Right renal cortex interstitium (tissue), 3 donors: ENCODE measurements at regions not wholly inside any gene's neighbourhood (a gene's known extent, or its start where the extent isn't known, plus 50 kb on each side); places are given as distances from the start of the nearest gene placed in this dataset.
"Not testable (repeated sequence)": the region's sequence is repeated elsewhere in the genome, so short reads cannot be mapped to it uniquely, and the experiment has no call there.

Source experiments
- DNase-seq, 3 donors: peaks; one replicate each; pipeline ENCODE4 v3.0.0-alpha.2; 2013; ENCODE audit warnings: low read depth in 3 of 3, low spot score in 2 of 3

DNA sequence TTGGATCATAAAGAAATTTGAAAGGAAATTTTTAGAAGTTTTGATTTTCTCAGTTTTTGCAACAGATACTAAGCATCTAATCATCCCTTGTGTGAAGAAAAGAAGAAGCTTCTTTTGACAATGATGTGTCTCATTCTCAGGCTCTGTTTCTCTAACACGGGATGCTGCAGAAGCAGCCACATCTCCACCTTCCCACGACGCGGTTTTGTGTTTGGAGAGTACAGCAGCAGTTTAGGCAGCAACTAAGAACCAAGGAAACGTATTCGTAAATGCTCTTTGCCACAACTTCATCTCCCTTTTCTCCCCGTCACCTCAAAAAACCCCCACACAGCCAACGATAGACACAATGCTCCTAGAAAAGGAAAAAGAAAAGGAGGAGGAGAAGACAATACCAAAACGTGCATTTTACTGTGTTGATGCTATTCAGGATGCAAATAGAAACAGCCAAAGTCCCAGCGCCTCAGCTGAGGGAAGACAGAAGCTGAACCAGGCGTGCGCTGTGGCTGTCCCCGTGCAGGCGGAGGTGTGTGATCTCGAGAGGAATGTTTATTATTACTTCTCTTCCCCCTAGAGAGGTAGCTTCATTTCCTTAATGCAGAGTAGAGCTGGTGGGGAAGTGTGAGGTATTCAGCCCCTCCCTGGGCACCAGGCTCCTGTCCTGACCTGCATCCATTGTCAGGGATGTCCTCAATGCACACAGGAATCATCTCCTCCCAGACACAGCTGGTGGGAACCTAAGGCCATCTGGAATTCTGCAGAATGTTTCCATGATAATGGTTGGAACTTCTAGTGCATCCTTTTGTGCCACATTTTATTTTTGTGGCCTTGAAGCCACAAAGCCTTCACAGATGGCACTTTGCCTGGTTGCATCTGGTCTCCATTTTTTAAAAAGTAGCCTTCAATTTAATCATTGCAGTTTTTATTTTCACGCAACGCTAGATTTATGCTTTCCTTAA is 174.6 kb upstream of the KLF6 start:
- no peak for DNase-seq

- DNase-seq: no peak
Observed at GRCh38 chr10:3958472-3958996, 173.5 kb upstream of the KLF6 start.

DNA sequence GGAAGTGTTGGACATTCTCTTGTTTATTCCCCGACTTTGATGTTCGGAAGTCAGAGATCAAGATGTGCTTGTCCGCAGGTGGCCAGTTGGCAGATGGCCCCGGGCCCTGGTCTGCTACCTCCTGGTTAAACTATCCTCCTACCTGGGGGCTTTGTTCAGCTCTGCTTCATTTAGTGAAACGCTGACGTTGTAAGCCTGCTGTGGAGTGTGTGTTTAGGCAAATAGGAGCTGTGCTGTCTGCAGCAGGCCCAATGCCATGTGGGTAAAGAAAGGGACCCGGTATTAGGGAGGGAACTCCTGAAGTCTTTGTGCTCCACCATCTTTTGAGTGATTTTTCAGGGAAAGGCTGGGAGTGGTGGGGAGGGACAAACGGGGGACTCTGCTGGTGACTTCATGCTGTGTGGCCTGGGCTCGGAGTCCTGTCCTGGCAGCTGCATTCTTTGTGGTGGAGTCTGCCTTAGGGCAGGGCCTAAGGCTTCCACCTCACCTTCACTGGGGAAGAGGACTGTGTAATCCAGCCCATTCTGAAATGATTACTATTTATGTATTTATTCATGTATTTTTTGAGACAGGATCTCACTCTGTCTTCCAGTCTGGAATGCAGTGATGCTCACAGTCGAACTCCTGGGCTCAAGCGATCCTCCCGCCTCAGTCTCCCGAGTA is 171.1 kb upstream of the KLF6 start:
- DNase-seq: no peak

GRCh38 chr10:3955493-3955892 is 170.5 kb upstream of the KLF6 start:
- no peak for DNase-seq

- no peak for DNase-seq
Observed at GRCh38 chr10:3954615-3955014, 169.6 kb upstream of the KLF6 start.

GRCh38 chr10:3954007-3954406 is 169.0 kb upstream of the KLF6 start:
- not testable (repeated sequence) for DNase-seq

DNA sequence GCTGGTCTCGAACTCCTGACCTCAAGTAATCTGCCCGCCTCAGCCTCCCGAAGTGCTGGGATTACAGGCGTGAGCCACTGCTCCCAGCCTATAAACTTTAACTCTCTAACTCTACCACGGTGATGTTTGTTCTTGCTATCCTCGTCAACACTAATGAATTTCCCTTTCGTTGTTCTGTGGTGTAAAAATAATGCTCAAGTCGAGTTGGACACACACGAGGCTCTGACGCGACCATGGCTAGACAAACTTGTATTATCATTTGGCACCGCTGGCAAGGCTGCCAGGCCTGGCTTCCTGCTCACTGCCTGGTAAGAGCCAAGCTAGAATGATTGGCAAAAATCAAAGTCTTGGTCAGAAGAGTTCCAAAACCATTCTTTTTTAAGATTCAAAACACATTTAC is 167.0 kb upstream of the KLF6 start:
- no peak for DNase-seq

- DNase-seq: no peak
Observed at GRCh38 chr10:3950676-3951275, 165.8 kb upstream of the KLF6 start.

GRCh38 chr10:3949711-3950110 is 164.7 kb upstream of the KLF6 start:
- DNase-seq: no peak

DNA sequence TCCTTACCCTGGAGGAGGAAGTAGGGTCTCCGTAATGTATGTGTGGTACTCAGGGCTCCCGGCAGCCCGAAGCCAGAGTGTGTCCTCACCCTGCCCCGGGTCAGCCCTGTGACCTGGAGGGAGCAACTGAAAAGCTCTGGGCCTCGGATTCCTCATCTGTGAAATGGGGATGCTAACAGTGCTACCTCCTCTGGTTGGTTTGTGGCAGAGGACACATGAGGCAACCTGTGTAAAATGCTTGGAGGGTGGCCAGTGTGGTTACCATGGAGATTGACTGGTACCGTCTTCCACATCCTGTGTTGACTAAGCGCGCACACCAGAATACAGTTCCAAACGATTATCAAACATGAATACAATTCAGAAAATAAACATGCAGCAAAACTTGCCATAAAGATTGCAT is 163.8 kb upstream of the KLF6 start:
- no peak for DNase-seq

DNA sequence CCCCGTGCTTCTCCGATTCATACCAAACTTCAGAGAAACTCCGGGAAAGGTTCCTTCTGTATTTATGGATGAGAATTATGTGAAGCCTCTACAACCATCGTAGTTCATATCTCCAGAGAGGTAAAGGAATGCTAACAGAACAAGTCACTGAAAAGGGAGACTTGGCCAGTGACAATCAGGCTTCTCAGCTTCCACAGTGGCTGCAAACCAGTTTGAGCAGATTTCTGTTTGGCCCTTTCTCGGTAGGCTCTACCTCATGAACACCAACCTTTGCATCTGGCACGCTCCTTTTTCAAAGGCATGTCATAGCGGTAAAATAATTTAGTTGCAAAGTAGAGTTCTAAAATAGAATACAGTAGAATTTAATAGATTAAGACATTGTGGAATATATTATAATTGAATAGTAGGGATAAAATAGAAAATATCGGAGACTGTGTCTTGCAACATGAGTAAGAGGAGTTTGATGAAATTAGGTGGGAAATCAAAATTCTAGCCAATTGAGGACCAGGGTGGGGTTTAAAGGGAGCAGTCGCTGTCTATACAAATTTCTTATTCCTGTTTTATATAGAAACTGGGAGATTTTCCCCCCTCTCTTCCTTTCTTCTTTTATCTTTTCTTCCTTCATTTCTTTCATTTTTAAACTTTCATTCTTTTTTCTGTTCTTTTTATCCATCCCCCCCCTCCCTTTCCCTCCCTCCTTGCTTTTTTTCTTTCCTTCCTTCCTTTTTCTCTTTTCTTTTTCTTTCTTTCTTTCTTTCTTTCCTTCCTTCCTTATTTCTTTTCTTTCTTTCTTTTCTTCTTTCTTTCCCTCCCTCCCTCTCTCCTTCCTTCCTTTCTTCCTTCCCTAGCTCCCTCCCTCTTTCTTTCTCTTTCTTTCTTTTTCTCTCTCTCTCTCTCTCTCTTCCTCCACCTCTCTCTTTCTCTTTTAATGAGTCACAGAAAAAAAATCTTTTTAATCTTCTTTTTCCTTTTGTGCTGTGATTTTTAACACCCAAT is 161.5 kb upstream of the KLF6 start:
- DNase-seq: no peak

GRCh38 chr10:3945026-3945425 is 160.0 kb upstream of the KLF6 start:
- no peak for DNase-seq

DNA sequence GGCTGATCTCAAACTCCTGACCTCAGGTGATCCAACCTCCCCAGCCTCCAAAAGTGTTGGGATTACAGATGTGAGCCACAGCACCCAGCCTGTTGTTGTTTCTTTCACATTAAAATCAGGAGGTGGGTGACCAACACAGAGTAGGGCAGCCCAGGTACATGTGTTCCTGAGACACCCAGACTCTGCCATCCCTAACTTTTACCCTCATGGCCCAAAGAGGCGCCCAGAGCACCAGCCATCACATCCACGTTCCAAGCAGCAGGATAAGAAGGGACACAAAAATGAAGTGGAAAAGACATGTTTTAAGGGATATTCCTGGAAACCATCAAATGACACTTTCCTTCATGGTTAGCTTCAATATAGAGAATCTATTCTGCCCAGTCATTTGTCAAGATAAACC is 159.6 kb upstream of the KLF6 start:
- DNase-seq: no peak

- DNase-seq: no peak
Observed at GRCh38 chr10:3943695-3944257, 158.8 kb upstream of the KLF6 start.

DNA sequence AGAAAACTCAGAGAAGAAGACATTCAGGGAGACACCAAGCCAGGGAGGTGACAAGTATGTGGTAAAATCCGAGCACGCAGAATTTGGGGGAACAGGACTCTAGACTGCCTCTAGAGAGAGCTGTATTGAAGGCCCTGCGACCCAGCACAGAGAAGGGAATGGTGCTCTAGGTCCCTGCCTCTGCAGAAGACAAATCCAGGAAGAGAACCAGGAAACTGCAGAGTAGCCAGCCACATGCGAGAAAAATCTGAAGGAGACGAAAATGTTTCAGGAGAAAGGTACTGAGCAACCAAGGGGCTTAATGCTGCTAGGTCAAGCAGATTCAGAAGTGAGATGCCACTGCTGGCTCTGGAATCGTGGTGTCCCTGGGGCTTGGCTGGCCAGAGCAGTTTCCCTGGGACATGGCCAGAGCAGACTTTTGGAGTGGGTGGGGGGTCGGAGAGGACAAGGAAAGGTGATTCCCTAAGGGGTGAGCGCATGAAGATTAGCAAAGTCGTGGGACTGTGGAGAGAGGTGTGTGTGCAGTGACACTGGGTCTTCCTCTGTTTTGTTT is 158.0 kb upstream of the KLF6 start:
- no peak for DNase-seq

DNA sequence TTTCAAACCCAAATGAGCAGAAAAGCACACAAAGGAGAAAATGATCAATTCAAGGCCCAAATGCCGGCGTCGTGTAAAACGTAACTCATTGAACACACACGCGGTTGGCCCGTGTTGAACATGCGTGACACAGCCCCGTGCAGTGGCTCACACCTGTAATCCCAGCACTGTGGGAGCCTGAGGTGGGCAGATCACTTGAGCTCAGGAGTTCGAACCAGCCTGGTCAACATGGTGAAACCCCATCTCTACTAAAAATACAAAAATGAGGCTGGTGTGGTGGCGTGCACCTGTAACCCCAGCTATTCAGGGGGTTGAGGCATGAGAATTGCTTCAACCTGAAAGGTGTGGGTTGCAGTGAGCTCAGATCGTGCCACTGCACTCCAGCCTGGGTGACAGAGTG is 156.7 kb upstream of the KLF6 start:
- DNase-seq: no peak

DNA sequence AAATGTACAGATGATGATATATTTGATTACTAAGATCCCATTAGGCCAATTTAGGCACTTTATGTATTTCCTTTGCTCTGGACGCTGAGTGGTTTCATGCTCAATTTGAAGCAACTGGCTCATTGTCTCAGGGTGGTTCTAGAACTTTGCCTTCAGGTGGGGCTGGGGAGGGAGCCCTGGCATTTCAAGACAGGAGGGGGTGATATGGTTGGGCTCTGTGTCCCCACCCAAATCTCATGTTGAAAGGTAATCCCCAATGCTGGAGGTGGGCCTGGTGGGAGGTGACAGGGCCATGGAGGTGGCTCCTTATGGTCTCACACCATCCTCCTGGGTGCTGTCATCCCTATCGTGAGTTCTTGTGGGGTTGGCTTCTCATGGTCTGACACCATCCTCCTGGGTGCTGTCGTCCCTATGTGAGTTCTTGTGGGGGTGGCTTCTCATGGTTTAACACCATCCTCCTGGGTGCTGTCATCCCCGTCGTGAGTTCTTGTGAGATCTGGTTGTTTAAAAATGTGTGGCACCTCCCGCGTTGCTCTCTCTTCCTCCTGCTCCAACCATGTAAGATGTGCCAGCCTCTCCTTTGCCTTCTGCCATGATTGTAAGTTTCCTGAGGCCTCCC is 151.5 kb upstream of the KLF6 start:
- no peak for DNase-seq

DNA sequence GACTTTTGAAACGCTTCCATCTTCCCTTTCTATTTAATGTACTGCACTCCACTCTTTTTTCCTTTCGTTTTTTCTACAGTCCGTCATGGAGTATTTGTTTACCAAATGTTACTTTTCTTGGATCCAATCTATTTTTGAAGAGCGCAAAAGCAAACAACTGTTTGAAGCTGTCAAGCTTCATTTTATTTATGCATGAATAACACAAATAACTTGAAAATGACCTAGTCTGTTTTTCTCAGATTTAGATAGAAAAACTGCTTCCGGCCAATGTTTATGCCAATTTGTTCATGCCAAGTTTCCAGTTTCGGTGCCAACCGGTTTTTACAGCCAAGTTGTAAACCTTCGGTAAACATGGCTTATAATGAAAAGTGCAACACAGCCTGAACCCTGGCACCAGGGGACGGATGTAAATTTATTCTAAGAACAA is 150.9 kb upstream of the KLF6 start:
- no peak for DNase-seq

GRCh38 chr10:3935141-3935540 is 150.1 kb upstream of the KLF6 start:
- DNase-seq: no peak
